ENCODE measurements at regions not wholly inside any gene's neighbourhood (a gene's known extent, or its start where the extent isn't known, plus 50 kb on each side); places are given as distances from the start of the nearest gene placed in this dataset.

DNA sequence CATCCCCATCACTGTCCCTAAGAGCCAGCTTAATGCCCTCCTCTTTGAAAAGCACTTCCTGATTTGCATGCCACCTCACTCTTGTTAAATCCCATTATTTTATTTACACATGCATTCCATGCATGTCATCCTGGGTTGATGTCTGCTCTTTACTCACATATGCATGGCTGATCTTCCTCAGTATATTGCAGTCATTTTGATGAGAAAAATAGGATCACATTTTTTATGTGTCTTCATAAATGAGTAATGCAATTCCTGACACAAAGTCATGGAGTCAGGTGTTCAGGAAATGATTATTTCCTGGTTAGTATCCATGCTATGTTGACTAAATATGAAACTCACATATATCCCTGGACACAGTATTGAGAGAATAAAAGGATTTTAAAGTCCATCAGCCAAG is 204.7 kb downstream of the SLIT2 start:
- DNase-seq = no peak

DNA sequence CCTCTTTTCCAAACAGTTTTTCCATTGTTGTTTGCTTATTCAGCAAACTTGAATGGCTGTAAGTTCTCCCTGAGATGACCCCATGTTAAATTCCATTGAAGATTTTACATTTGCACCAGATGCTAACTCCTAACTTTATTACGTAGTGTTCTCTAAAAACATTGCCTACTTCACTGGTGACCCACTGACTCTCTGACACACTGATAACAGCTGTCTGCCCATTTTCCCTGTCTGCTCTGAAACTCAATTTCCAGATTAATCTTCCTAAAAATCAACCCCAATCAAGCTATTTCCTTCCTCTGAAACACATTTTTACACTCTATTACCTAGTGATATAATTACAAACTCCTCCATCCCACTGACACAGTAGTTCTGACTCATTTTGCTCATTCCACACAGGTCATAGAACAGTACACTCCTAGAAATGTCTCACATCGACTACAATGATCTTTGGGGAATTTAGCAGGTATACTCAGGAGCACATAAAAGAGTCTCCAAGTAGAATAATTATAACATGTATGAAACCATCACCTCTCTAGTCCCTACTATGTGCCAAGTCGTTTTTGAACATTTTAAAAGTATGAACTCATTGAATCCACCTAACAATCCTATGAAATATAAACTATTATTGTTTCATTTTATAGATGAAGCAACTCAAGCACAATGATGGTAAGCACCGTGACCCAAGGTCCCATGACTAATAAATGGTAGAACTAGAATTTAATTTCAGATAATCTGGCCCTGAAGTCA is 210.9 kb downstream of the SLIT2 start:
- DNase-seq = no peak

DNA sequence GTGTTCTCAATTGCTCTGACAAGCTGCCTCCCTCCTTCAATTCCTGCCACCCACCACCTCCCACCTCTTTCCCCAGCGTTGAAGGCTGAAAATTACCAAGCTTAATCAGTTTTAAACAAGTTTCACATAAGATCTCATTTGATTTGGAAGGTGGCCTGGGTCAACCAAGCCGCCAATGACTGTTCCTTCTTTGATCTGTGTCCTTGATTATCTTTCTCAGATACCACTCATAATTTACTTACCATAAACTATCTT is 211.4 kb downstream of the SLIT2 start:
- DNase-seq = no peak

DNA sequence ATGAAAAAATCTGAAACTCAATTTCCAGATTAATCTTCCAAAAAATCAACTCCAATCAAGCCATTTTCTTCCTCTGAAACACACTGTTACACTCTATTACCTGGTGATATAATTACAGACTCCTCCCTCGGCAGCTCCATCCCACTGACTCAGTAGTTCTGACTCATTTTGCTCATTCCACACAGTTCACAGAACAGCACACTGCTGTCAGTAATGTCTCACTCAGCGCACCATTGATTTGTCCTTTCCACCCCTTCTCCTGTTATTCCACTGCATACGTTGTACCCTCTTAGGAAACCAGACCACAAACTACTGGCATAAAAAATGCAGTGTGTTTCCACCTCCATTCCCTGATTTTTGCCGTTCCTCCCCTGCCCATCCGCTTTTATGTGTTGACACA is 212.7 kb downstream of the SLIT2 start:
- no peak for DNase-seq

DNA sequence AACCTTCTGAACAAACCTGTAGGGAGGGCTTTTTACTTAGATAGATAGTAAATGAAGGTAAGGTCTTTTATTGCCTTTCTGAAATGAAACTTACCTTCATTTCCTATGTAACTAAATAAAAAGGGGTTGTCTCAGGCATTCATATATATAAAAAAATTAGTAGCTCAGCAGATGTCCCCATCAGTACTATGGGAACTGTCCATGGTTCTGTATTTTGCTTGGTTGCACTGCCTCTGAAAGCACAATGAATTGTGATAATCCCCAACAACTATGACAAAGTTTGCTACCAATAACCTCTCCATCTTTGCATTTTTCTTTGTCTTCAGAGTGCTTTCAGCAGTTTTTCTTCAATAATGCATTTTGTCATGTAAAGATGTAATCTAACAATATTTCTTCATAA is 222.4 kb downstream of the SLIT2 start:
- DNase-seq = no peak

DNA sequence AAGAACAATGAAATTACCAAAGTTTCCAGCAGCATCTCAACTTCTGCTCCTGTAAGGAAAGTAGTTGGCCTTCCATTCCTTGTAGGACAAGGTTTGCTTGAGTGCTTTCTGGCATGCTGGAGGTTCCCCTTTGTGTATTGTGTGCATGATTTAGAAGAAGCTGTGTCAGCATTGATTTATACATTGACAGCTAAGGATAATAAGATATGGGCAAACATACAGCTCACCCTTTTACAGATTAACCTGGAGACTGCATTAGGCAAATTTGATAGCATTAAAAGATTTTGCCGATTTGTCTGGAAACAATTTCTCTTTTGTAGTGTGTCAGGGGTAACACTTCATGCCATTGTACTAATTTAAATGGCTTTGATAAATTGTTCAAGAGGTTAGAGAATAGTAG is 221.8 kb upstream of the PACRGL start:
- DNase-seq = no peak

DNA sequence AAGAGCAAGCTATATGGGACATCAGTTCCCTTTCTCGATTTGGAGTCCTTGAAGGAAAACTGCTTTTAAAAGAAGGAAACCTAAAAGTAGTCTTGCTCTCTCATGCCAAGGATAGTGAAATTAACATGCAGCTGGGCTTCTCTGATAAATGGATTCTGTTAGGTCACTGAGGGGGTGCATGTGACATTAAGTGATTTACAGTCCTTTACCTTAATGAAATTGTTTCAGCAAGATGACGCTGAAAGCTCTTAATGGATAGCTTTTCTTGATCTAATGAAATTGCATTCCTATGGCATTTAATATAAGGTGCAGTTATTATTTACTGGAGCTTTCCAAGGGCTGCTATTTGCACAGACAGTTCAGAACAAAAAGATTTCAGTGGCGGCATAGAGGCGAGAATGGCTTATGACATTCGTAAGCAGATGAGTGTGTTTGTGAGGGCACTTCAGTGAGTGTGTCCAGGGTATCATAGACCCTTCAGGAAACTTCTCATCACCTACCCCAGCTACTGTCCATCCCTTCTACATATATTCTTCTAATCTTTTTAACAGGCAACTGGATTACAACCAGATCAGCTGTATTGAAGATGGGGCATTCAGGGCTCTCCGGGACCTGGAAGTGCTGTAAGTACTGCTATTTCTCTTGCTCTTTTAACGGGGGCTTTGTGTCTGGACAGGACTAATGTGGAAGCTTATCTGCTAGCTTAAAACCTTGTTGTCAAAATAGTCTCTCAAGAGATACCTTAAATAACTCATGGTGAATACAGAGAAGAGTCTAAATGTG is 219.9 kb upstream of the PACRGL start:
- no peak for DNase-seq

DNA sequence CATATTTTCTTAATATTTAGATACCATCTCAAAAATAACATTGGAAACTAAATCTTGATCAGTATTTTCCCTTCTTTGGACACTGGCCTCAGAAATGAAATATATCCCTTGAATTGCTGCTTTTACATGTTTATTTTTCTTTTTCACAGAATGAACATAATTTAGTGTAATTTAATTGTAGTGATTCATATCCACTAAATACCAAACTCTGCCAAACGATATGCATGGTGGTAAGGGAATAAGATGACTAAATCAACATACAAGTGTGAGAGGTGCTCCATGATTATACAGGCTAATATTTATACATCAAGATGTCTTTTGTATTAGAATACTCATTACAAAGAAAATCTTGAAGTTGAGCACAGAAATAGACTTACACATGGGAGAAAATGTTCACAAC is 216.8 kb upstream of the PACRGL start:
- no peak for DNase-seq

DNA sequence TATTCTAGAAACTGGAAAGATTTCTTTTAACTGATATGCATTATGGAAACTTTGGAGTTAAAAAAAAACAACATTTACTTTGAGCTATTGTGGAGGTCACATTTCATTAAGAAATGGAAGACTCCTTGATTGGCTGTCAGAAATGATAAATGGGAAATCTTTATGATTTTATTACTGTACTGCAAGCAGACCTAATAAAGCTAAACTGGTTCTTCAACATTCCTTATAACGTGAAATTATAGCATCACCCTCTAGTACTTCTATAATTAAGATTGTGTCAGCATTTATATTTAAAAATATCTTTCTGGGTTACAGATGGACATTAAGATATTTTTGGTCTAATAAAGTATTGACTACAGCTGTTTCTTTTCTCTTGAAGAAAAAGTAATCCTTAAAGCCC is 213.8 kb upstream of the PACRGL start:
- no peak for DNase-seq

DNA sequence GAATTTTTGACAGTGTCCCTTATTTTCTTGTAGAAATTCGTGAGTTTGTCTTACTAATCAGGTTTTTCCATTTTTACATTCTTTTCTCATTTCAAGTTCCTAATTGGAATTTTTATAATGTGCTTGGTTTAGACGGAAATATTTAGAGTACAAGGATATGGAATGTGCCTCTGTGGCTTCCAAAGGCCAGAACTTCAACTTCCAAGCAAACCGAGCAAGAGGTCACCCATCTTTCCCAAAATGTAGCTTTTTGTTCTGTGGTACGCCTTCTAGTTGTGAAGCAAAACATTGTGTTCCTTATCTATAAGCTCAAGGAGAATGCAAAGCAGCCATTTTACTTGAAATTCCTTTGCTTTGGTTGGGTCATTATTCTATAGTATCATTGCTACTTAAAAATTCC is 212.8 kb upstream of the PACRGL start:
- DNase-seq = no peak

DNA sequence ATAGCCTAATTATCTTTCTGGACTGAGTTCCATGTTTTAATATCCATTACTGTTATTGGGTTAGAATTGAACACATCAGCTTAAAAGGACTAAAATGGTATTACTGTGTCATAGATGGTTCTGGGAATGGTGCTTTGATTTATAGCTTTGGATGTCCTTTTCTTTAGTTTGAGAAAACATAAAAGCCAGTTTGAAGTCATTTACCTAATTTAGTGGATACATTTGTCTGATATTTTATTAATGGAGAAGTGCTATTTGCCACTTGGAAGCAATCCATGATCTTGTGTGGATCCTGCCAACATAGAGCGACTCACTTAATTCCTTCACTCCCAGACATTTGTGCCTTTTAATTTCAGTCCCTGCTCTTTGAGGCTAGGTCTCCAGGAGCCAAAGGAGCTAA is 212.4 kb upstream of the PACRGL start:
- no peak for DNase-seq

DNA sequence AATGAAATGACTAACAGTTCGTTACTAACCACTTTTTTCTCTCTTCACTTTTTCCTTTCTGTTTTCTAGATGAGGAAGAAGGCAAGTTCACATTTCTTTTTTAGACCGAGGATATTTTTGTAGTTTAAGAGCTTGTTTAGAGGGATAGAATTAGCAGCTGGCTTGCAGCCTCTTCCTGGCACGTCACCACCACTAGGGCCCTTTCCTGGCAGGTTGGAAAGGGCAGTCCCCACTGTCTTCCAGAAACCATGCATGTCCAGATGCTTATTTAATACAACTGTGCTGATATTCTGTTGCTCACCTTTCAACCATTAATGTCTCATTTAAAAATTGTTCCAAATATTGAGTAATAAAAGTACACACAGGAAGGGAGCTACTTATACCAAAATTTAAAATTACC is 209.5 kb upstream of the PACRGL start:
- no peak for DNase-seq

DNA sequence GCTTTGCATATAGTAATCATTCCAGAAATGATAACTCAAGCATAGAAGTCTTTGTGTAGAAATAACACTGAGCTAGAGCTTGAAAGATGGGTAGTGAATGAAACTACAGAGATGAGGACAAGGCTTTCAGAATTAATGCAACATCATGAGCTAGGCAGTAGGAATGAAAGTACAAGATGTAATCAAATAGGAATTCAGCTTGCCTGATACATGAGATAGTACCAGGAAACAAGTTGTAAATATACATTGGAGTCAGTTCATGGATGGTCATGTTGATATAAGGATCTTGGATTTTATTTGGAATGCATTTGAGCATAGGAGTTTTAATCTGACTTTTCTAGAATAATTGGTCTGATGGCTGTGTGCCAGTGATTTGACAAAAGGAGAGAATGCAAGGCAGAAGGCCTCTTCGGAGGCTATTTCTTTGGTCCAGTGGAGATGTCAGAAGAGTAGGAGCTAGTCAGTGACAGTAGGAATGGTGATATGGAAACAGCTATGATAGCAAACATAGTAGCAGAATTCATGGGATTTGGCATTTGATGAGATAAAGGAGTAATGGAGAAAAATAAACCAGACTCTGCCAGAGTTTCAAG is 206.4 kb upstream of the PACRGL start:
- no peak for DNase-seq

DNA sequence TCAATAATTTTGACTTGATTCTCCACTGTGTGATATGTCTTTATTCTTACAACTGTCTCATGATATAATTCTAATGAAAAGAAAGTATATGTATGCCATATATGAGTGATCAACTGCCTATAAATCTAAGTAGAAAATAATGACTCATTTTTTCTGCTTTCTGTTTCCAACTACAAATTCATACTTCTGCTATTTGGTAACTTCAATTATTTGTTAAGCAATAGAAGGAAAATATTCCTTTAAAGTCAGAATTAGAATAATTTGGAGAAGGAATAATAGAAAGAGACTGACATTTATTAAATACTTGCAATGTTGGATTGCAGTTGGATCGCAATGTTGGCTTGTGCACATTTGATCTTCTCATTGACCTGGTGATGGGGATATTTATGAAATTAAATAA is 204.2 kb upstream of the PACRGL start:
- DNase-seq = no peak

DNA sequence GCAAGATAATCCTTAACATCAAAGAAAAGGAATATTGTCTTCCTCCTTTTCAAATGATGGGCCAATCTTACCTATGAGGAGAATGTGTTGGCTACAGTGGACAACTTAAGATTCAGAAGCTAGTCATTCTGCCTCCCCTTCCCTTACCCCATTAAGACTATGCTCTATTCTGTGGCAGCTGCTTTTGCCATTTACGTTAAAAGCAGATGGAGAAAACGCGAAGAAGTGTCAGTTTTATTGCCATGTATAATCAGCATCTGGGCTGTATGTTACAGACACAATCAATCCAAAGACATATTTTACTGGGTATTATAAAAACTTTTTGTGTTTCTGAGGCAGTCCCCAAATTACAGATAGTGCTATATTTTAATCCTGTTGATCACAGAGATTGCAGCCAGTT is 196.1 kb upstream of the PACRGL start:
- no peak for DNase-seq

DNA sequence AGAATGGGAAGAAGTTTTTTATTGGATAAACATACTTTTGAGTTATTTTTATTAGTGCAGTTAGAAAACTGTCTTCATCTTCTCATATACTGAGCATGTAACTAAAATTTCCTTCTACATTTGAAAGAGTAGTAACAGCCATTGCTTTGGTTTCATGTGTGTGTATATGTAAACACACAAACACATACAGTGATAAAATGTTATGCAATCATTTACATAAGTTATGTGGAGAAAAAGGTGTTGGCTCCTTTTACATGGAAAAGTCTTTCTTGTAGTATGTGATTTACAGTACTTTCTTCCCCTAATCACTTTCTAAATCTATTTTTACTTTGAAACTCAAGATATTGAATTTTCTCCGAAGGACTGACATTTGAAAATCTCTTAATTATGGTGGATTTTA is 194.3 kb upstream of the PACRGL start:
- DNase-seq = no peak

DNA sequence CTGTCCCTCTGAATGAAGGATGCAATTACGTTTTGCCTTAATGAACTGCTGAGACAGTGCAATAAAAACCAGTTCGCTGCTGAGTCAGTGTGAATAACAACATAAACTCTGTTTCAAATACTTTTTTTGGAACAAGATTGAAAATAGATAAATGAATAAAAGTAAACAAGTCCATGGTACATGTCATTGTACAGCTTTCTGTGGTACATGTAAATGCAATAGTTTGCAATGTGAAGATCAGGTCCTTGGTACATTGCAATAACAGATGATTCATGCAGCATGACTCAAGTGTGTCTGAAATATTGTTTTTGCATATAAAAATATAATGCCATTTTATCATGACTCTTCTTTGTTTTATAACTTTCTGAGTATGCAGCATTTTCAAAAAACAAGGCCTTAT is 193.4 kb upstream of the PACRGL start:
- DNase-seq = no peak

DNA sequence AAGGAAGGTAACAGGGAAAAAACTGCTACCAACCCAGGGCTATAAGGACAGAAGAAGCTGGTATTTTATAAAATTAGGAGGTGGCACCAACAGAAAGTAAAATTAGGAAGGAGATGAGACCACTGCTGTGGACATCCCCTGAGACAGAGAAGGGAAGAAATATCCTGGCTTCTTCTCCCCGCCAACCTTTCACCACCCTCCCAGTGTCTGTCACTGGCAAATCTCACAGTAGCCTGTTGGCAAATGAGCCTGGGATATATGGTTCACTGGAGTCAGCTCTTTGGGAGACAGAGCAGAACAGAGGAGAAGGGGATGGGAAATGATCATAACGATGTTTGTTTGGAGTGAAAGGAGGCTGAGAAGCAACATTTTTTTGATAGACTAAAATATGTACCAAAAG is 190.9 kb upstream of the PACRGL start:
- no peak for DNase-seq

DNA sequence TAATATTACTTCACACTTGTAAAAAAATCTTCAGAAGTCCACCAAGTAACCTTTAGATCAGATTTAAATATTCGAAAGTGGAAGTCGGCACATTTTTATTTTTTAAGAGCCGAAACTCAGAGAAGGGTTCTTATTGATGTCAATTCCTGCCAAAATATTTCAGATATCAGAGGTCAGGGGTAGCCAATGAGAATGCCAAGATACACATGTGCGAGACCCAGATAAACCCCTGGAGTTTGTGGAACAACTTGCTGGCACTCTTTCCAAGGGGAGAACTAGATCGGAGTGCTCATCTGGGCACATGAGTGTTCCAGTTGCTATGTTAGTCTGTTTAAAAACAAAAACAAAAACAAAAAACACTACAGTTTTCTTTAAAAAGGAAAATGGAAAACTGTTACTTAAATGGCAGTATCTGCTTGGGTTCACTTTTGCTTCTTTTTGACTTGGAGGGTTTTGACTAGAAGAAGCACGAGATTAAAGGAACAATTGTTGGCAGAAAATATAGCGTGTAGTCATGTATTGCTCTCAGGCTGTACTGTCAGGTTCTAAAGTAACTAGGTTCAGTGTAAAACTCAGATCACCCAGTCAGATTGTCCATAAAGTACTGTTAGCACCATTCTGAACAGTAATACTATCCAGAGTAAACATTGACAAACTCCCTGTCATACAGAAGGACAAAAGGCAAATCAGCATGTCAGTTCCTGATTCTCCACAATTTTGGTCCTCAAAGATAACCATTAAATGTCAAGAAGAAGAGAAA is 188.0 kb upstream of the PACRGL start:
- no peak for DNase-seq

DNA sequence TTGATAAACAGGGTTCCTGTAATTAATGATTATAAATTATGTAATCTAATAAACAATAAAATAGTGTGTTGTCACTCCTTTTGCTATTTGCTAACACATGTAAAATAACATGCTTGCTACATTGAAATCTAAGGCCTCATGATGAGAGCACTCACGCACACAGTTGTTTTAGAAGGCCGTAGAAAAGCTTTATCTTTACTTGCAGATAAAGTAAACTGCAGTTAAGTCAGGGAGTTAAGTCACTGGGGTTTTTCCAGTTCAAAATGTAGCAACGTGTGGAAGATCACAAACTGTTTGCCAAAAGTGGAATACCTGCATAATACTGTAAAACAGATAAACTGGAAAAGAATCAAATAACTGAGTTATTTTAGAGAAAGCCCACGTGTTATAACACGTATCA is 187.3 kb upstream of the PACRGL start:
- DNase-seq = no peak

DNA sequence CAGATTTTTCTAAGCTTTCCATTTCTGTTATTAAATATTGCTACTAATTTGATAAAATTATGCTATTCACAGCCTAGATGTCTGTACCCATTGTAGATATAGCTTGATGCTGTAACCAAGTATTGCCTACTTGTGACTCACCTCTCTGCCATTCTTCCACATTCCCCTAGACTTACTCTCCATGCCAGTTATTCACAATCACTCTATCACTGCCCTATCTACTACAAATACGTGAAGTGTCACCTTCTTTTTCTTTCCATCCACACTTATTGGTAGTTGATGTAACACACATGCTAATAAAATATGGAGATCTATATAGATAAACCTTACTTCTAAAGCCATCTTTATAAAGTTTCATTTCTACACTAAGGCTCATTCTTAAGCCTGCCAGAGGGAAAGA is 179.4 kb upstream of the PACRGL start:
- DNase-seq = no peak

DNA sequence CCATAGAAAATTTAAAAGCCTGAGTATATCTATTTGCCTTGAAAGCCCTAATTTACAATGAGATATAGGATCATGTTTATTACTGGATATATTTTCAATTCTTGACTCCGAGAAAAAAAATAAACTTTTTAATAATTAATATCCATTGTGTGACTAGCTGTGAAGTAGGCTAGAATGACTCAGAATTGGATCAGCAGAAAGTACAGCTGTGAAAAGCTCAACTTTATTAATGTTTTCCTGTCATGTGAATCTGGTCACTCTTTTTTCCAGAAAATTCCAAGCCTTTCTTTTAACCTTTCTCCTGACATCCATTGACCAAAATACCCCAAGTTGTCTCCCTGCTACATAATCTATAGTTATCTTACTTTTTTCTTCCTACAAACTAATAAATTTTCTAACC is 171.8 kb upstream of the PACRGL start:
- DNase-seq = no peak

DNA sequence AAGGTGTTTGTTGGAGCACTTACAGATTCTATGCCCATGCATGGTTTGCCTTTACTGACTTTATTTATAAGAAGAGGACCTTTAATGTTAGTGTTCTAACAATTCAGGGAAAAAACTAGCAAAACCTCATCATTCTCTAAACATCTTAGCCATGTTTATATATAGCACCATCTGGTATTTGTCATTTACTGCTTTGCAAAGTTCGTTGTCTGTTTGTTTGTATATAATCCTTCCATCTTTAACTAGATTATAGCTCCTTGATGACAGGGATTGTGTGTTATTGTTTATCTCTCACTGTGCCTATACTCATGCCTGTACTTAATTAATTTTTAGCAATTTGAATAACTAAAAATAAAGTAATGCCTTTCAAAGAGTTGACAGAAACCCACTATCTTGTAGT is 170.6 kb upstream of the PACRGL start:
- DNase-seq = no peak

Measured in hippocampal formation (tissue), 2 donors.